Hepatocyte (in vitro differentiated cells): ENCODE measurements at regions not wholly inside any gene's neighbourhood (a gene's known extent, or its start where the extent isn't known, plus 50 kb on each side); places are given as distances from the start of the nearest gene placed in this dataset.

Source experiments
- DNase-seq: peaks from one replicate; pipeline ENCODE4 v3.0.0-alpha.2; 2016; ENCODE audit warnings: low spot score
- H2AFZ ChIP-seq: fragments of 200-600 bp; sonication (generic); 2 replicates; pipeline ENCODE4 v1.6.0; 2016; ENCODE audit warnings: antibody characterized with exemption, mild to moderate bottlenecking
- H3K27ac ChIP-seq: fragments of 200-600 bp; sonication (generic); 2 replicates; pipeline ENCODE4 v1.5.1; 2016; ENCODE audit warnings: mild to moderate bottlenecking
- H3K27me3 ChIP-seq: fragments of 200-600 bp; sonication (generic); 2 replicates; pipeline ENCODE4 v1.6.1; 2016
- H3K36me3 ChIP-seq: fragments of 200-600 bp; sonication (generic); replicated peaks from 2 replicates; pipeline ENCODE4 v1.5.1; 2016; ENCODE audit warnings: low read depth; ENCODE audit not compliant: insufficient read depth
- H3K4me1 ChIP-seq: fragments of 200-600 bp; sonication (generic); 2 replicates; pipeline ENCODE4 v1.5.1; 2016; ENCODE audit warnings: mild to moderate bottlenecking, moderate library complexity; ENCODE audit not compliant: insufficient read depth
- H3K4me2 ChIP-seq: fragments of 200-600 bp; sonication (generic); 2 replicates; pipeline ENCODE4 v1.6.0; 2016
- H3K4me3 ChIP-seq: fragments of 200-600 bp; sonication (generic); 2 replicates; pipeline ENCODE4 v1.5.1; 2016; ENCODE audit warnings: mild to moderate bottlenecking
- H3K79me2 ChIP-seq: fragments of 200-600 bp; sonication (generic); 2 replicates; pipeline ENCODE4 v1.6.0; 2017; ENCODE audit warnings: mild to moderate bottlenecking
- H3K9me2 ChIP-seq: fragments of 200-600 bp; sonication (generic); replicated peaks from 2 replicates; pipeline ENCODE4 v1.6.0; 2017; ENCODE audit warnings: mild to moderate bottlenecking; ENCODE audit not compliant: insufficient read depth
- H3K9me3 ChIP-seq: fragments of 200-600 bp; sonication (generic); 2 replicates; pipeline ENCODE4 v1.5.1; 2016; ENCODE audit warnings: low read depth, mild to moderate bottlenecking
- H4K20me1 ChIP-seq: fragments of 200-600 bp; sonication (generic); 2 replicates; pipeline ENCODE4 v1.6.0; 2016; ENCODE audit warnings: mild to moderate bottlenecking; ENCODE audit not compliant: insufficient read depth, poor library complexity, severe bottlenecking
- CTCF ChIP-seq: fragments of 200-600 bp; sonication (generic); IDR thresholded peaks from 2 replicates; pipeline ENCODE4 v1.5.1; 2016; ENCODE audit warnings: antibody characterized with exemption, mild to moderate bottlenecking; ENCODE audit not compliant: poor library complexity
- EZH2 ChIP-seq: fragments of 200-600 bp; sonication (generic); IDR thresholded peaks from 2 replicates; pipeline ENCODE4 v1.6.1; 2016; ENCODE audit warnings: antibody characterized with exemption, mild to moderate bottlenecking, borderline replicate concordance
- EZH2phosphoT487 ChIP-seq: fragments of 200-600 bp; sonication (generic); IDR thresholded peaks from one replicate; pipeline ENCODE4 v1.6.1; 2018; ENCODE audit warnings: antibody characterized with exemption, mild to moderate bottlenecking, low read depth, moderate library complexity; ENCODE audit not compliant: unreplicated experiment, severe bottlenecking
- WGBS: methylation state at CpG from one replicate; pipeline ENCODE4 v1.1.6; 2016; ENCODE audit warnings: low lambda C conversion rate; ENCODE audit errors: missing lambda C conversion rate; 5-methylcytosine and 5-hydroxymethylcytosine counted together

GRCh38 chr17:74089380-74089779 lies 114.1 kb upstream of the RPL38 start:
- Histone ChIP-seq H3K9me3 (no peaks in the 10 kb centered on the region), H3K4me3 (no peak overlapping the region), H4K20me1 (no peaks in the 10 kb centered on the region), H3K36me3 (no peaks in the 10 kb centered on the region), H3K27ac (no peak overlapping the region), H2AFZ (no peak overlapping the region), H3K9me2 (no peaks in the 10 kb centered on the region), H3K79me2 (no peaks in the 10 kb centered on the region), H3K4me2 (no peak overlapping the region), H3K27me3 (no peaks in the 10 kb centered on the region), H3K4me1 (no peaks in the 10 kb centered on the region)
- TF ChIP-seq EZH2: no peak
- TF ChIP-seq EZH2phosphoT487: no peak
- no peak for TF ChIP-seq CTCF
- no peak for DNase-seq
- 67% methylated on average over 3 of the region's 3 CpGs for WGBS

GRCh38 chr17:74089869-74090464 lies 113.5 kb upstream of the RPL38 start:
- TF ChIP-seq CTCF: peak; percentile 49
- no peak for TF ChIP-seq EZH2
- Histone ChIP-seq H3K9me2 (no peaks in the 10 kb centered on the region), H3K4me1 (no peaks in the 10 kb centered on the region), H3K4me3 (no peak overlapping the region), H3K9me3 (no peaks in the 10 kb centered on the region), H3K27me3 (no peaks in the 10 kb centered on the region), H3K79me2 (no peaks in the 10 kb centered on the region), H2AFZ (no peak overlapping the region), H3K4me2 (no peak overlapping the region), H3K27ac (no peak overlapping the region), H4K20me1 (no peaks in the 10 kb centered on the region), H3K36me3 (no peaks in the 10 kb centered on the region)
- DNase-seq: peak; percentile 55
- 38% methylated on average over 4 of the region's 4 CpGs for WGBS

- no peaks in the 10 kb centered on the region for H3K27me3 ChIP-seq
- H3K36me3 ChIP-seq: no peaks in the 10 kb centered on the region
- DNase-seq: no peak
- H3K27ac ChIP-seq: no peak overlapping the region
- H3K9me3 ChIP-seq: no peaks in the 10 kb centered on the region
- H3K79me2 ChIP-seq: no peaks in the 10 kb centered on the region
- H2AFZ ChIP-seq: no peak overlapping the region
- H3K4me3 ChIP-seq: no peak overlapping the region
- H3K9me2 ChIP-seq: no peaks in the 10 kb centered on the region
- no peaks in the 10 kb centered on the region for H3K4me1 ChIP-seq
- no peak overlapping the region for H3K4me2 ChIP-seq
- H4K20me1 ChIP-seq: no peaks in the 10 kb centered on the region
- TF ChIP-seq EZH2phosphoT487 (no peak), EZH2 (no peak), CTCF (no peak)
These were observed 108.8 kb upstream of the RPL38 start for GRCh38 chr17:74094651-74095050.

GRCh38 chr17:74096456-74096855 lies 107.0 kb upstream of the RPL38 start:
- Histone ChIP-seq H3K27me3 (no peaks in the 10 kb centered on the region), H3K9me2 (no peaks in the 10 kb centered on the region), H3K4me1 (no peaks in the 10 kb centered on the region), H3K27ac (no peak overlapping the region), H3K36me3 (no peaks in the 10 kb centered on the region), H3K4me2 (no peak overlapping the region), H3K79me2 (no peaks in the 10 kb centered on the region), H2AFZ (no peak overlapping the region), H3K4me3 (no peak overlapping the region), H3K9me3 (no peaks in the 10 kb centered on the region), H4K20me1 (no peaks in the 10 kb centered on the region)
- 79% methylated on average over 5 of the region's 5 CpGs for WGBS
- TF ChIP-seq EZH2phosphoT487 (no peak), EZH2 (no peak), CTCF (no peak)
- DNase-seq: no peak
